Tibial artery (tissue), 4 donors: ENCODE measurements at regions not wholly inside any gene's neighbourhood (a gene's known extent, or its start where the extent isn't known, plus 50 kb on each side); places are given as distances from the start of the nearest gene placed in this dataset.

Source experiments
- DNase-seq, 2 donors: peaks; one replicate each; pipeline ENCODE4 v3.0.0-alpha.2; 2019
- H3K27ac ChIP-seq, 2 donors: fragments of 200-600 bp; sonication (generic) in 1 of 2; 1 replicate in 1 of 2; 2 replicates in 1 of 2; pipeline ENCODE4 v1.5.1; 2018 to 2019; ENCODE audit warnings: mild to moderate bottlenecking in 1 of 2
- H3K27me3 ChIP-seq, 2 donors: fragments of 200-600 bp; sonication (generic) in 1 of 2; one replicate each; pipeline versions ENCODE4 v1.5.1 to v1.6.0; 2016 to 2019
- H3K36me3 ChIP-seq, 3 donors: fragments of 200-600 bp; sonication (generic) in 2 of 3; one replicate each; pipeline ENCODE4 v1.5.1; 2016 to 2019; ENCODE audit warnings: mild to moderate bottlenecking in 2 of 3
- H3K4me1 ChIP-seq, 4 donors: fragments of 200-600 bp; sonication (generic) in 2 of 4; 1 replicate in 3 of 4; 2 replicates in 1 of 4; pipeline ENCODE4 v1.5.1; 2016 to 2019
- H3K4me3 ChIP-seq, 2 donors: fragments of 200-600 bp; sonication (generic) in 1 of 2; 1 replicate in 1 of 2; 2 replicates in 1 of 2; pipeline ENCODE4 v1.5.1; 2018 to 2019; ENCODE audit warnings: mild to moderate bottlenecking in 2 of 2
- H3K9me3 ChIP-seq, 3 donors: fragments of 200-600 bp; sonication (generic) in 1 of 3; one replicate each; pipeline ENCODE4 v1.5.1; 2016 to 2019
- CTCF ChIP-seq, 2 experiments: fragments of 200-600 bp in 1 of 2; fragments of 450-650 bp in 1 of 2; IDR thresholded peaks; one replicate each; pipeline ENCODE4 v1.5.1; 2017 to 2019; ENCODE audit warnings: antibody characterized with exemption in 2 of 2, mild to moderate bottlenecking in 1 of 2, moderate library complexity in 1 of 2
- intact Hi-C: fragments of 100-400 bp; cut with DNase I; formaldehyde crosslinking; loops from one replicate; pipeline ENCODE4 v1.15.0; 2023; ENCODE audit warnings: low total_unique reads

DNA sequence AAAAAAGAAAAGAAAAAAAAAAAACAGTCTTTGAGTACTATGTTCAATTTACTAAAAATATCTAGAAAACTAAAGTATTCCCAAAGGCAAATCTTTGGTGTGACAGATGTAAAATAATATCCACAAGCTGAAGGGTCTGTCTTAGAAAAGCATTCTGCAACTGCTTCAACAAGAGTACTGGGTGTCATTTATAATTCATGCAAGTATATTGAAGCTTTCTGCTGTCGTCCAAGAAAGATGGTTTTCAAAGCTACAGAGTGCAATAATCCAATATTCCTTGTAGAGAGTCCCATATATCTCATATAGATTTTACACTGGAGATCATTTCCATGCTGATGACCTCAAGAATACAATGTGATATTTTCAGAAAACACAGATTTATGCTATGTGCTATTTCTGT is 90.9 kb upstream of the SUCLG2 start:
- no peak overlapping the region for H3K4me3 ChIP-seq
- H3K36me3 ChIP-seq: peaks cover 0 to 20% (median 13%) of the 10 kb centered on the region in 3 donors
- H3K4me1 ChIP-seq: no peaks in the 10 kb centered on the region
- H3K27ac ChIP-seq: no peak overlapping the region
- no peaks in the 10 kb centered on the region for H3K27me3 ChIP-seq
- H3K9me3 ChIP-seq: peaks cover 0 to 9% (median 5%) of the 10 kb centered on the region in 3 donors
- no peak for TF ChIP-seq CTCF (IDR thresholded peaks at IDR 0.05)
- intact Hi-C loops: no loop called here
- no peak for DNase-seq

GRCh38 chr3:67744699-67745098 is 90.3 kb upstream of the SUCLG2 start:
- Histone ChIP-seq H3K27ac (no peak overlapping the region), H3K9me3 (peaks cover 0 to 8% (median 5%) of the 10 kb centered on the region in 3 donors), H3K4me1 (no peaks in the 10 kb centered on the region), H3K4me3 (no peak overlapping the region), H3K27me3 (no peaks in the 10 kb centered on the region), H3K36me3 (peaks cover 0 to 14% (median 8%) of the 10 kb centered on the region in 3 donors)
- DNase-seq: no peak
- no peak for TF ChIP-seq CTCF (IDR thresholded peaks at IDR 0.05)
- intact Hi-C loops: no loop called here

DNA sequence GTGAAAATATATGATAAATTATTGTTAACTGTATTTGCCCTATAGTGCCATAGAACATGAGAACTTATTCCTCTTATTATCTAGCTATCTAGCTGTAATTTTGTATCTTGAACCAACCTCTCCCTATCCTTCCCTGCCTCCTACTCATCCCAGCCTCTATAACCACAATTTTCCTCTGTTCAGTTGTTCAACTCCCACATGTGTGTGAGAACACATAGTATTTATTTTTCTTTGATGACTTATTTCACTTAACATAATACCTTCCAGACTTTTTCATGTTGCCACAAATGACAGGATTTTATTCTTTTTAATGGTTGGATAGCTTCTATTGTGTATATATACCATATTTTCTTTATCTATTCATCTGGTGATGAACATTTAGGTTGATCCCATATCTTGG is 85.4 kb upstream of the SUCLG2 start:
- no peak for DNase-seq
- Histone ChIP-seq H3K27ac (no peak overlapping the region), H3K9me3 (peaks cover 0 to 8% (median 5%) of the 10 kb centered on the region in 3 donors), H3K4me3 (no peak overlapping the region), H3K36me3 (no peaks in the 10 kb centered on the region), H3K4me1 (no peaks in the 10 kb centered on the region), H3K27me3 (no peaks in the 10 kb centered on the region)
- no peak for TF ChIP-seq CTCF (IDR thresholded peaks at IDR 0.05)
- intact Hi-C loops: no loop called here

DNA sequence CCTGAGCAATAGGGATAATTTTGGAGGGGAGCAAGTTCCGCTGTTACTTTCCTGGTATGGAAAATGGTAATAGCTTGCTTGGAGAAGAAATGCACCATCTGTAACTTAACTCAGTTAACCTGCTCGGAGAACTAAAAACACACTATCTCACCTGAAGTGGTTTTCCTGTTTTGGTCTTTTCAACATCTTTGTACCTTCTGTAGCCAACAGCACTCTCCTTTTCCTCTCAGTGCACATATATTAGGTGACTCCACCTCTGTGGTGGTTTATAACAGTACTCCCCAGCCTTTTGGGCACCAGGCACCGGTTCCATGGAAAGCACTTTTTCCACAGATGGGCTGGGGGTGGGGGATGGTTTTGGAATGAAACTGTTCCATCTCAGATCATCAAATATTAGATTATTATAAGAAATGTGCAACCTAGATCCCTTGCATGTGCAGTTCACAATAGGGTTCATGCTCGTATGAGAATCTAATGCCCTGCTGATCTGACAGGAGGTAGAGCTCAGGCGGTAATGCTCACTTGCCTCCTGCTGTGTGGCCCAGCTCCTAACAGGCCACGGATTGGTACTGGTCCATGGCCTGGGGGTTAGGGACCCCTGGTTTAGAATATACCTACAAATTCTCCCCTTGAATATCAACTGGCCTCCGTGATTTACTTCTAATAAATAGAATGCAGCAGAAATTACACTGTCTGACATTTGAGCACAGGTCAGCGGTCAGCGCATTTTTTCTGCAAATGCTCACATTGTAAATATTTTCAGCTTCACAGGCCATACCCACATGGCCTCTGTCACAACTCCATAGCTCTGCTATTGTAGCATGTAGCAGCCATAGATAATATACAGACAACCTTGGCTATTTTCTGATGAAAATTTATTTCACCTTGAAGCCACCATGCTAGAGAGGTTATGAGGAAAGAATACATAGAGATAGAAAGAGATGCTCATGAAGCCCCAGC is 83.8 kb upstream of the SUCLG2 start:
- no peak for TF ChIP-seq CTCF (IDR thresholded peaks at IDR 0.05)
- Histone ChIP-seq H3K36me3 (no peaks in the 10 kb centered on the region), H3K27me3 (no peaks in the 10 kb centered on the region), H3K9me3 (peaks cover 0 to 8% (median 5%) of the 10 kb centered on the region in 3 donors), H3K27ac (no peak overlapping the region), H3K4me1 (no peaks in the 10 kb centered on the region), H3K4me3 (no peak overlapping the region)
- no peak for DNase-seq
- intact Hi-C loops: no loop called here

DNA sequence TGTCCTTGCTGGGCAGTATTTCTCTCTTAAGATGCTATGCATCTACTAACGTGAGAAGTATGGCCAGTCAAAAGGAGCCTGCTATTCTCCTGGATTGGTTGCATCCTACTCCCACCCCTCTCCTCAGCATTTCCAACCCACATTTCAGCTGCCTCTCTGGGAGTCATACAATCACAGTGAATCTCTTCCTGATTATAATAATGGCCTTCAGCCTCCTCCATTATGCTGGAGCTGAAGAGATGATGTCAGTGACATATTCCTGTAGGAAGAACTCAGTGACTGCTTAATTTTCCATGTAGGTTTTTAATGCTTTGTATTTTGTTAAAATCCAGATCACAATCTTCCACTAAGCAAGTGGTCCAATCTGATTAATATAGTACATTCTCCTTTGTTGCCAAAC is 82.7 kb upstream of the SUCLG2 start:
- no peak for DNase-seq
- no peak for TF ChIP-seq CTCF (IDR thresholded peaks at IDR 0.05)
- Histone ChIP-seq H3K9me3 (peaks cover 0 to 8% (median 0%) of the 10 kb centered on the region in 3 donors), H3K4me1 (no peaks in the 10 kb centered on the region), H3K27ac (no peak overlapping the region), H3K4me3 (no peak overlapping the region), H3K36me3 (no peaks in the 10 kb centered on the region), H3K27me3 (no peaks in the 10 kb centered on the region)
- intact Hi-C loops: no loop called here
